GM19452 (cell line): ENCODE measurements at regions not wholly inside any gene's neighbourhood (a gene's known extent, or its start where the extent isn't known, plus 50 kb on each side); places are given as distances from the start of the nearest gene placed in this dataset.

ENCODE experiments used
- ATAC-seq: cut with Tn5 transposase; IDR thresholded peaks from one replicate; pipeline ENCODE4 v1.9.1; 2021; ENCODE audit not compliant: unreplicated experiment

DNA sequence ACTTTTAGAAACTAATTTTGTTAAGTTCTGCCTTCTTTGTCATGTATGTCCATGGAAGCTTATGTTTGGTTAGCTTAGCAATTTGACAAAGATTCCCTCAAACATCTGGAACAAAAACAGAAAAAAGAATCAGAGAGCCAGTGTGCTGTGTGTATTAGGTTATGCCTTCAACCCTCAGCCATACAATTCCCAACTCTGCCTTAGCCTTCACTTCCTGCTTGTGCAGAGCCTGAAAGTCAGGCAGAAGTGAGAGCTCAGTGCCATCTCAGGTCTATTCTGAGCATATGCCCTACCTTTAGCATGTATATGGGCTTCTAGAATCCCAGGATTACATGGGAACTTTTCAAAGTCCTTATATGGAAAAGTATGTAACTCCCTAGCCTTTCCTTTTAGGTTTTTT lies 58.2 kb upstream of the STOX2 start:
- no peak for ATAC-seq

DNA sequence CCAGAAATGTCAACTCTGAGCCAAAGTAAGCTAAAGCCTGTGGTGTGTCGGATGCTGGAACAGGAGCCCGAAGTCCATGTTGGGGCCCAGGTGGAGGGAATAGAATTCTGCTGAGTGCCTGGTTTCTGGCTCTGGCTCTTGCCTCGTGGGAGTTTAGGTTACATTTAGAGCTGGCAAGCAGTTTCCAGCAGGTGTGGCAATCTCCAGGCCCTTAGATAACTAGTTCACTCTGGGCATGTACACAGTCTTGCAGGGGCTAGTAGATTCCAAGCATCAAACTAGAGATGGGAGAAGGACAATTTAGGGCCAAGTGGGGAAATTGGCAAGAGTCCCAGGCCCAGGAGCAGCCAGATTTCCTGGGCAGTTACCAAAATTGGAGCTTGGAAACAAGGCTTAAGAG lies 56.3 kb upstream of the STOX2 start:
- no peak for ATAC-seq

DNA sequence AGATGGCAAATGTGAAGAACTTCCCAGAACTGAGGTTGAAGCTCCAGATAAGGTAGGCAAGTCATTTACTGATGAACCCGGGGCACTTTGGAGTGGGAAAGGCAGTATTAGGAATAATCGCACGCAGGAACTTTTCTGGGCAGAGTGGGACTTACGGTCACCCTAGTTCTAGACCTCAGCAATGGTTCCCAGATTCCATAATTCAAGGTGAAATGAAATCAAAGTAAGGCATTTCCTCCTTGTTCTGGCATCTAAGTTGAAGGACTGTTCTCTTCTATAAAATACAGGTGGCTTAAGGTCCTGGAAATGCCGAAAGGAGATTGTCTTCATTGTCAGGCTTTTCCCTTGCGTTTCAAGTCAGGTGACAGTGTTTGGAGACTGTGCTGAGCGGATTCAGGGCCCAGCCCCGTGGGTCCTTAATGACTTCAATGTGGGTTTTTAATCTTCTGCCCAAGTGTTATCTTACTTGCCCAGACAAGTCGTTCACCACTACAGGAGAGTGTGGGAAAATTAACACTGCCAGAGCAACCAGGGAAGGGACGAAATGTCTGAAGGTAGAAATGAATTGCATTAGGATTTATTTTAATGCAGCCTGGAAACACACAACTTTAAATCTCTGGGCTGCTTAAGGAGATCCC lies 52.1 kb upstream of the STOX2 start:
- no peak for ATAC-seq

DNA sequence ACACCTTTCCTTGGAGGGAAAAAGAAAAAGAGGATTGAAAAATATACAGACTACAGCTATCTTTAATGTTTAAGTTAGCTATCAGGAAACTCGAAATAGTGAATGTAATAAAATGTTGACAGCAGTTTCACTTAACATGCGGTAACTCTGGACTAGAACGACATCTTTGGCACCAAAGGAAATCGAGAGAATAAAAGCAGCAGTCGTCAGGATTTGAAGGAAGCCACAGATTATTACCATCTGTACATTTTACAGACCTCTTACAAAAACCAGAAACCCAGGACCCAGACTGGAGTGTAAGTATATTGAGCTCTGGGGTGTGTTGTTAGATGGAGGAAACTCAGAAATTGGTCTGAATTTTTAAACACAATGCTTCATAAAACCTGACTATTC lies 51.6 kb upstream of the STOX2 start:
- no peak for ATAC-seq
